ENCODE measurements at regions not wholly inside any gene's neighbourhood (a gene's known extent, or its start where the extent isn't known, plus 50 kb on each side); places are given as distances from the start of the nearest gene placed in this dataset.

DNA sequence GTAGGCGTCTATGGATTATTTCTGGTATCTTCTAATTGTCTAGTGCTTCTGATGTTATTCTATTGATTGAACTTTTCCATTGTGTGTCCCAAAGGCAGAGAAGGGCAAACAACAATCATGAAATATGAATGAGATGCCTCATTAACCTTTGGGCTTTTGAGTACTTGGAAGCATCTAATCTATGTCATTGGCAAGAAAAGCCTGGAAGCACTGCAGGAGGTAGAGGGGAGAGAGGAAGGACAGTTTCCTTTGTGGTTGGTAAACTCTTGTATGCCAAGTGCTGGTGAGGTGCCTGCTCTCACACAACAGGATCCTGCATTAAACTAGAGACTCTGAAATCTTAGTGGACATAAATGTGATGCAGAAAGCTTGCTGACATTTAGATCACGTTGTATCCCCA, 155.2 kb upstream of the TPK1 start:
- Mint-ChIP-seq H3K4me3 (ENCODE audit: unreplicated experiment) (no peak overlapping the region), H3K27ac (ENCODE audit: unreplicated experiment) (no peak overlapping the region), H3K27me3 (ENCODE audit: unreplicated experiment) (no peaks in the 10 kb centered on the region), H3K9me3 (ENCODE audit: unreplicated experiment) (peaks cover 16% of the 10 kb centered on the region), H3K4me1 (ENCODE audit: unreplicated experiment) (no peaks in the 10 kb centered on the region), H3K36me3 (ENCODE audit: unreplicated experiment) (no peaks in the 10 kb centered on the region)
- TF ChIP-seq, protein P1, sequence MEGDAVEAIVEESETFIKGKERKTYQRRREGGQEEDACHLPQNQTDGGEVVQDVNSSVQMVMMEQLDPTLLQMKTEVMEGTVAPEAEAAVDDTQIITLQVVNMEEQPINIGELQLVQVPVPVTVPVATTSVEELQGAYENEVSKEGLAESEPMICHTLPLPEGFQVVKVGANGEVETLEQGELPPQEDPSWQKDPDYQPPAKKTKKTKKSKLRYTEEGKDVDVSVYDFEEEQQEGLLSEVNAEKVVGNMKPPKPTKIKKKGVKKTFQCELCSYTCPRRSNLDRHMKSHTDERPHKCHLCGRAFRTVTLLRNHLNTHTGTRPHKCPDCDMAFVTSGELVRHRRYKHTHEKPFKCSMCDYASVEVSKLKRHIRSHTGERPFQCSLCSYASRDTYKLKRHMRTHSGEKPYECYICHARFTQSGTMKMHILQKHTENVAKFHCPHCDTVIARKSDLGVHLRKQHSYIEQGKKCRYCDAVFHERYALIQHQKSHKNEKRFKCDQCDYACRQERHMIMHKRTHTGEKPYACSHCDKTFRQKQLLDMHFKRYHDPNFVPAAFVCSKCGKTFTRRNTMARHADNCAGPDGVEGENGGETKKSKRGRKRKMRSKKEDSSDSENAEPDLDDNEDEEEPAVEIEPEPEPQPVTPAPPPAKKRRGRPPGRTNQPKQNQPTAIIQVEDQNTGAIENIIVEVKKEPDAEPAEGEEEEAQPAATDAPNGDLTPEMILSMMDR (IDR thresholded peaks at IDR 0.05): no peak
- no peak for DNase-seq (ENCODE audit: extremely low spot score, unreplicated experiment)

DNA sequence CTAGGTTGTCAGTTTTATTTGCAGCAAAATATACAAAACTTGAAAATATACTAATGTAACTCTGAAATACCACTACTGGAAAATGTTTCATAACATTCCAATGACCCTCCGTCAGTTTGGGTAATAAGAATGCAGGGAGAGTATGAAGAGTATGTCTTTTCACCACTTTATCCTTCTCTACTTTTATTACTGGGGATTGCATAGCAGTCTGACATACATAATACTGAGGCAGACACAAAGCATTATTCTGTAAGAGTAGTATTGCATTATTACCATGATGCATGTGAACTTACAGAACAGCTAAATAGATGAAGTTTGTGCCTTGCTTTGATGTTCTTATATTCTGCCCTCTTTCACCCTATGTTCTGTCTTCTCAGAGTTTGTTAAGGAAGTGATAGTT, 151.8 kb upstream of the TPK1 start:
- DNase-seq (ENCODE audit: extremely low spot score, unreplicated experiment): no peak
- H3K27ac Mint-ChIP-seq (ENCODE audit: unreplicated experiment): no peak overlapping the region
- no peaks in the 10 kb centered on the region for H3K27me3 Mint-ChIP-seq (ENCODE audit: unreplicated experiment)
- H3K9me3 Mint-ChIP-seq (ENCODE audit: unreplicated experiment): peaks cover 18% of the 10 kb centered on the region
- no peaks in the 10 kb centered on the region for H3K4me1 Mint-ChIP-seq (ENCODE audit: unreplicated experiment)
- TF ChIP-seq, protein P1 (IDR thresholded peaks at IDR 0.05): no peak
- no peaks in the 10 kb centered on the region for H3K36me3 Mint-ChIP-seq (ENCODE audit: unreplicated experiment)
- H3K4me3 Mint-ChIP-seq (ENCODE audit: unreplicated experiment): no peak overlapping the region

DNA sequence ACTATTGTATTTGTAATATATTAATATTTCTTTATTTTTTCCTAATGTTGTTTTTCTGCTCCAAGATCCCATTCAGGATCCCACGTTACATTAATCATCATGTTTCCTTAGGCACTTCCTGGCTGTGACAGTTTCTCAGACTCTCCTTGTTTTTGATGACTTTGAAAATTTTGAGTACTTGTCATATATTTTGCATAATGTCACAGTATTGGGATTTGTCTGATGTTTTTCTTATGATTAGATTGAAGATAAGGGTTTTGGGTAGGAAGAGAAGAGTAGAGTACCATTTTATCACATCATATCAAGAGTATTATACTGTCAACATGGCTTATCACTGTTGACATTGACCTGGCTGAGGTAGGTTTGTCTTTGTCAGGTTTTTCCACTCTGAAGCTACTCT, 146.3 kb upstream of the TPK1 start:
- TF ChIP-seq, protein P1 (IDR thresholded peaks at IDR 0.05): no peak
- H3K36me3 Mint-ChIP-seq (ENCODE audit: unreplicated experiment): no peaks in the 10 kb centered on the region
- H3K4me1 Mint-ChIP-seq (ENCODE audit: unreplicated experiment): no peaks in the 10 kb centered on the region

DNA sequence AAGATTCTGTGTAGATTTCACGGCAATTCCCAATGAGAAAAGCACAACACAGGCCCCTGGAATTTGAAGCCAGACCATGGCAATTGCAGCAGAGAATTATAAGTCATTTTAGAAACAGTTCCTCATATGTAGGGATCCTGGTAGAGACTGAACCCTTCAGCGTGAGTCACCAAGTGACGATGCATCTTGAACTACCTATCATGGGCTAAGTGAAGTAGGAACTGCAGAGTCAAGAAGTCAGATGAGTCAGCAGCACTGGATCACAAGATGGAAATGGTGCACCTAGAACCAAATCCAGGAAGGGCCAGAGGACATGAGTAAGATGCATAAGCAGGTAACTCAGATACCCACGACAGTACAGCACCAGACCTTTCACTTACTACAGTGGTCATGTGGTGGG, 140.0 kb upstream of the TPK1 start:
- no peak overlapping the region for H3K4me3 Mint-ChIP-seq (ENCODE audit: unreplicated experiment)
- H3K9me3 Mint-ChIP-seq (ENCODE audit: unreplicated experiment): peaks cover 11% of the 10 kb centered on the region
- TF ChIP-seq, protein P1 (IDR thresholded peaks at IDR 0.05): no peak
- H3K36me3 Mint-ChIP-seq (ENCODE audit: unreplicated experiment): no peaks in the 10 kb centered on the region
- no peaks in the 10 kb centered on the region for H3K4me1 Mint-ChIP-seq (ENCODE audit: unreplicated experiment)
- no peaks in the 10 kb centered on the region for H3K27me3 Mint-ChIP-seq (ENCODE audit: unreplicated experiment)
- no peak overlapping the region for H3K27ac Mint-ChIP-seq (ENCODE audit: unreplicated experiment)
- DNase-seq (ENCODE audit: extremely low spot score, unreplicated experiment): no peak

More for the DNA sequence above, 146.3 kb upstream of the TPK1 start:
- no peaks in the 10 kb centered on the region for H3K27me3 Mint-ChIP-seq (ENCODE audit: unreplicated experiment)
- H3K27ac Mint-ChIP-seq (ENCODE audit: unreplicated experiment): no peak overlapping the region
- no peak for DNase-seq (ENCODE audit: extremely low spot score, unreplicated experiment)
- no peak overlapping the region for H3K4me3 Mint-ChIP-seq (ENCODE audit: unreplicated experiment)
- peaks cover 18% of the 10 kb centered on the region for H3K9me3 Mint-ChIP-seq (ENCODE audit: unreplicated experiment)

DNA sequence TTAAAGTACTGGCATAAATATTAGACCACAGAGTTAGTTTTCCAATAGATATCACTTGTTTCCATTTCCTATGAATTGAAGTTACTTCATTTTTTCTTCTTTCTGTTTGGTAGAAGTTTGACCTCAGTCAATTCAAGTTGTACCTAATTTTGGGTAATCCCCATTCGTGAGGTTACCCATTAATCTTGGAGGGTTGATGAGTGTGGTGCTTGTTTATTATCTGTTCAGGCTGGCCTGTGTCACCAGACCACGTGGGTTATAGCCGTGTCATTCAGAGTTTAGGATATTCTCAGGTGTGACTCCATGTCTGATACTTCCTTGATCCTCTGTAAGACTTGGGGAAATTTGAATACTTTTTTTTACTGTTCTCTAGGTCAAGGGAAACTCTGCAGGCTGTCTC, 133.9 kb upstream of the TPK1 start:
- Mint-ChIP-seq H3K27ac (ENCODE audit: unreplicated experiment) (no peak overlapping the region), H3K4me3 (ENCODE audit: unreplicated experiment) (no peak overlapping the region), H3K27me3 (ENCODE audit: unreplicated experiment) (no peaks in the 10 kb centered on the region), H3K4me1 (ENCODE audit: unreplicated experiment) (no peaks in the 10 kb centered on the region), H3K36me3 (ENCODE audit: unreplicated experiment) (no peaks in the 10 kb centered on the region), H3K9me3 (ENCODE audit: unreplicated experiment) (no peaks in the 10 kb centered on the region)
- DNase-seq (ENCODE audit: extremely low spot score, unreplicated experiment): no peak
- TF ChIP-seq, protein P1 (IDR thresholded peaks at IDR 0.05): no peak

All from osteocyte (in vitro differentiated cells).